BLaER1 (cell line): ENCODE measurements at regions not wholly inside any gene's neighbourhood (a gene's known extent, or its start where the extent isn't known, plus 50 kb on each side); places are given as distances from the start of the nearest gene placed in this dataset.
A peak's percentile ranks its signal among the peaks of the same experiment; 100 is the strongest.

ENCODE experiments used
- H3K27ac ChIP-seq: shearing (Covaris generic); formaldehyde crosslinking; 2 replicates; pipeline ENCODE4 v1.8.1; 2022
- H3K27me3 ChIP-seq: shearing (Covaris generic); formaldehyde crosslinking; 2 replicates; pipeline ENCODE4 v1.8.1; 2022
- H3K36me3 ChIP-seq: shearing (Covaris generic); formaldehyde crosslinking; 2 replicates; pipeline ENCODE4 v1.8.1; 2022
- H3K4me1 ChIP-seq: shearing (Covaris generic); formaldehyde crosslinking; 2 replicates; pipeline ENCODE4 v1.8.1; 2022
- H3K4me2 ChIP-seq: shearing (Covaris generic); formaldehyde crosslinking; 2 replicates; pipeline ENCODE4 v1.8.1; 2022
- H3K4me3 ChIP-seq: shearing (Covaris generic); formaldehyde crosslinking; 2 replicates; pipeline ENCODE4 v1.8.1; 2022
- H3K9ac ChIP-seq: shearing (Covaris generic); formaldehyde crosslinking; 2 replicates; pipeline ENCODE4 v1.8.1; 2022
- H3K9me3 ChIP-seq: shearing (Covaris generic); formaldehyde crosslinking; 2 replicates; pipeline ENCODE4 v1.8.1; 2022
- H4K20me1 ChIP-seq: shearing (Covaris generic); formaldehyde crosslinking; 2 replicates; pipeline ENCODE4 v1.8.1; 2022
- Cebpa-rat ChIP-seq: shearing (Covaris generic); IDR thresholded peaks from 2 replicates; pipeline ENCODE4 v1.8.1; 2022

DNA sequence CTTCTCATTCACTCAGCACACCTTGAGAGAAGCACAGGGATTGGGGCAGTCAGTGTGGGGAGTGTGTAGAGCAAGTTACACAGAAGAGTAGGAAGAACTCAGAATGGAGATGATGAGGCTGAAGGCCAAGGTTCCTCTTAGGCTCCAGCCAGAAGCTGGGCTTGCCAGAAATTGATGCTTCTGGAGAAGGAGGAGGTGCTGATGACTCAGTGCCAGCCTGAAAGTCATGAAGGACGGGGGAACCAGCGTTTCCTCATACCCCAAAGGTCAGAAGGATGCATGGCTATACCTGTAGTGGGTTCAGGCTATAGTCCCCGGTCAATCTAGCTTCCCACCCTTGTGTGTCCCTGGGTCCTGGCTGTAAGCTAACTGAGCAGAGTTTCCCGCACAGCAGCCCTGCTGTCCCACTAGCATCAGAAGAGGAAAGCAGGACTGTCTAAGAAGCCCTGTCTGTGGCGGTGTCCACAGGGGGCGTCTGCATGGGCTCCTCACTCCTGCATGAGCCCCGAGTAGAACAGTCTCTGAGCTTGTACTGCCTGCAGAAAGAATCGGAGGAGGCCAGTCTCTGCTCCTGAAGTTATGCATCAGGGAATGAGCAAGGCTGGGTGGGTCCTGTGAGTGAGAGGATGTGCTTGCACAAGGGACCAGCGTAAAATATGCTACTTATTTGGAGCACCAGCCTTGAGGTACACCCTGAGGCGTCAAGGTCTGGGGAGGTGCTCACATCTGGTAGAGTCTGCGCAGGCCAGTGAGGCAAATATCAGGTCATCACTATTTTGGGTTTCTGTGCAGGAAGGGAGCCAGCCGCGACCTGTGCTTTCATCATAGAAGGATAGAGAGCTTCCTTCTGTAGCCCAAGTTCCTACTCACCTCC lies 148.5 kb downstream of the MRPL14 start:
- H3K4me2 ChIP-seq: no peak overlapping the region
- no peaks in the 10 kb centered on the region for H3K4me1 ChIP-seq
- peaks cover 10% of the 10 kb centered on the region for H3K9me3 ChIP-seq
- H3K9ac ChIP-seq: no peak overlapping the region
- H3K27ac ChIP-seq: no peak overlapping the region
- no peak overlapping the region for H3K4me3 ChIP-seq
- no peaks in the 10 kb centered on the region for H4K20me1 ChIP-seq
- no peaks in the 10 kb centered on the region for H3K27me3 ChIP-seq
- no peak for TF ChIP-seq Cebpa-rat
- no peaks in the 10 kb centered on the region for H3K36me3 ChIP-seq

GRCh38 chr6:43977404-43978111 lies 149.7 kb downstream of the MRPL14 start:
- Histone ChIP-seq H3K9ac (no peak overlapping the region), H4K20me1 (no peaks in the 10 kb centered on the region), H3K9me3 (peaks cover 10% of the 10 kb centered on the region), H3K27ac (no peak overlapping the region), H3K36me3 (no peaks in the 10 kb centered on the region), H3K4me2 (no peak overlapping the region), H3K4me1 (peaks cover 4% of the 10 kb centered on the region; the same call in 1 of the 2 replicates), H3K27me3 (no peaks in the 10 kb centered on the region), H3K4me3 (no peak overlapping the region)
- no peak for TF ChIP-seq Cebpa-rat

DNA sequence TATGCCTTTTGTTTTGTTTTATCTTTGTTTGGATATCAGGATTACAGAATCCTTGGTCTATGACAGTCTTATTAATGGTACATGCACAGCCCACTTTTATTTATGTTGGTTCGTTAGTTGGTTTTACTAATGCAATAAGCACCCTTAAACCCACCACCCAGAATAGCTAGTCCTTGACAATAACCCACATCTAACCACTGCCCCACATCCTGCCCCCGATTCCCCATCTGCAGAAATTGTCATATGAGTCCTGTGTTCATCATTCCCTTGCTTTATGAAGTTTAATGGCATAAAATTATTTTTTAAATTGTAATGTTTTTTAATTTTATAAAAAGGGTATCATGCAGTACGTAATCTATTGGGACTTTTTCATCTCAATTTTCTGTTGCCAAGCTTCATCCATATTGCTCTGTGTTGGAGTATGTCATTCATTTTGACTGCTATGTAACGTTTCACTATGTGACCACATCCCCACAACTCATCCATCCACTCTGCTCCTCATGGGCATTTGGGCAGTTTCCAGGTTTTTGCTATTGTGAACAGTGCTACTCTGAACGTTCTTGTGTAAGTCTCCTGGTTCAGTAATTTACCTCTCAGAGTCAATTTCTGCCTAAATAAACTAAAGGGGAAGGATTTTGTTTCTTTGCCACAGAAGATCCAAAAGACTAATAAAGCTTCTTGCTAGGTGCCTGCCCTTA lies 150.4 kb downstream of the MRPL14 start:
- Histone ChIP-seq H3K27me3 (no peaks in the 10 kb centered on the region), H3K9ac (no peak overlapping the region), H4K20me1 (no peaks in the 10 kb centered on the region), H3K4me3 (no peak overlapping the region), H3K27ac (no peak overlapping the region), H3K4me2 (no peak overlapping the region), H3K36me3 (no peaks in the 10 kb centered on the region), H3K4me1 (peaks cover 11% of the 10 kb centered on the region), H3K9me3 (peaks cover 10% of the 10 kb centered on the region)
- no peak for TF ChIP-seq Cebpa-rat

- Histone ChIP-seq H3K9ac (no peak overlapping the region), H3K27me3 (no peaks in the 10 kb centered on the region), H4K20me1 (no peaks in the 10 kb centered on the region), H3K4me3 (no peak overlapping the region), H3K4me2 (no peak overlapping the region), H3K9me3 (peaks cover 10% of the 10 kb centered on the region), H3K27ac (no peak overlapping the region), H3K36me3 (no peaks in the 10 kb centered on the region), H3K4me1 (peaks cover 11% of the 10 kb centered on the region)
- no peak for TF ChIP-seq Cebpa-rat
Measured at GRCh38 chr6:43974643-43975230, 152.5 kb downstream of the MRPL14 start.

DNA sequence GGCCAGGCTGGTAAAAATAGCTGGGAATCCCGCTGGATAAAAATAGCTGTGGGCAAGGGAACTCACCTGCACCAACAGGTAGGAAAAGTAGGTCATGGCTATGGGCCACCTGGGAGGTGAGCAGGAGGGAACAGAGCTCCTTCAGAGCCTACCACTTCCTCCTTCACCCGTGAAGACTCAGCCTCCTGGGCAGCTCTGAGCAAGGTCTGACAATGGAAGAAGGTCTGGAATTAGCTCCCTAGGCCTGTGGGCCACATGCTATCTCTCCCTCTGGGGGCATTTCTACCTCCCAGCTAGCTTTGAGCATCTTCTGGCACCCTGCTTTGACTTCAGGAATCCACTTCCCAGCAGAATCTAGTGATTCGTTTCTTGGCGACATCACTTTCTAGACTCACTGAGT lies 153.9 kb downstream of the MRPL14 start:
- no peak overlapping the region for H3K27ac ChIP-seq
- no peak overlapping the region for H3K4me2 ChIP-seq
- no peaks in the 10 kb centered on the region for H4K20me1 ChIP-seq
- no peaks in the 10 kb centered on the region for H3K36me3 ChIP-seq
- no peaks in the 10 kb centered on the region for H3K27me3 ChIP-seq
- peaks cover 11% of the 10 kb centered on the region for H3K4me1 ChIP-seq
- no peak overlapping the region for H3K4me3 ChIP-seq
- H3K9me3 ChIP-seq: peaks cover 10% of the 10 kb centered on the region
- no peak overlapping the region for H3K9ac ChIP-seq
- TF ChIP-seq Cebpa-rat: no peak

GRCh38 chr6:43972913-43973300 lies 154.3 kb downstream of the MRPL14 start:
- Histone ChIP-seq H3K27ac (no peak overlapping the region), H3K9me3 (peaks cover 10% of the 10 kb centered on the region), H4K20me1 (no peaks in the 10 kb centered on the region), H3K27me3 (no peaks in the 10 kb centered on the region), H3K9ac (no peak overlapping the region), H3K4me1 (peaks cover 11% of the 10 kb centered on the region), H3K4me3 (no peak overlapping the region), H3K36me3 (no peaks in the 10 kb centered on the region), H3K4me2 (no peak overlapping the region)
- TF ChIP-seq Cebpa-rat: no peak

GRCh38 chr6:43972179-43972912 lies 154.9 kb downstream of the MRPL14 start:
- Histone ChIP-seq H3K4me1 (peaks cover 11% of the 10 kb centered on the region), H3K36me3 (no peaks in the 10 kb centered on the region), H3K4me3 (no peak overlapping the region), H4K20me1 (no peaks in the 10 kb centered on the region), H3K9me3 (peaks cover 10% of the 10 kb centered on the region), H3K27me3 (no peaks in the 10 kb centered on the region), H3K4me2 (peak overlapping the region; percentile 27), H3K27ac (no peak overlapping the region), H3K9ac (no peak overlapping the region)
- no peak for TF ChIP-seq Cebpa-rat

DNA sequence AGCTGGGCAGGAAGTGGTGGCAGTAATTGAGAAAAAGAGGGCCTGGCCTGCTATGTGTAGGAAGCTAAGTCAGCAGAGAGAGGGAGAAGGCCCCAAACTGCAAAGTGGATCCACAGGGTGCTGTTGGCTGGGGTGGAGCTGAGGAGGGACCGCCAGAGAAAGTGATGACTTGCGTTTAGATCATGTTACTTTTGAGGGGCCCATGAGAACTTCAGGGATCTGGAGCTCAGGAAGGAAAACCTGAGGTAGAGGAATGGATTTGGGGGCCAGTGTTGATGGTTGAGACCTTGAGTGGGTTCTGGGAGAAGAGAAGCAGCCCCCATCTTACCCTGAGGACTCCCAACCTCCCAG lies 155.5 kb downstream of the MRPL14 start:
- Histone ChIP-seq H3K4me2 (no peak overlapping the region), H3K27me3 (no peaks in the 10 kb centered on the region), H3K36me3 (no peaks in the 10 kb centered on the region), H3K4me3 (no peak overlapping the region), H4K20me1 (no peaks in the 10 kb centered on the region), H3K9me3 (peaks cover 10% of the 10 kb centered on the region), H3K27ac (no peak overlapping the region), H3K4me1 (peaks cover 11% of the 10 kb centered on the region), H3K9ac (no peak overlapping the region)
- TF ChIP-seq Cebpa-rat: no peak

DNA sequence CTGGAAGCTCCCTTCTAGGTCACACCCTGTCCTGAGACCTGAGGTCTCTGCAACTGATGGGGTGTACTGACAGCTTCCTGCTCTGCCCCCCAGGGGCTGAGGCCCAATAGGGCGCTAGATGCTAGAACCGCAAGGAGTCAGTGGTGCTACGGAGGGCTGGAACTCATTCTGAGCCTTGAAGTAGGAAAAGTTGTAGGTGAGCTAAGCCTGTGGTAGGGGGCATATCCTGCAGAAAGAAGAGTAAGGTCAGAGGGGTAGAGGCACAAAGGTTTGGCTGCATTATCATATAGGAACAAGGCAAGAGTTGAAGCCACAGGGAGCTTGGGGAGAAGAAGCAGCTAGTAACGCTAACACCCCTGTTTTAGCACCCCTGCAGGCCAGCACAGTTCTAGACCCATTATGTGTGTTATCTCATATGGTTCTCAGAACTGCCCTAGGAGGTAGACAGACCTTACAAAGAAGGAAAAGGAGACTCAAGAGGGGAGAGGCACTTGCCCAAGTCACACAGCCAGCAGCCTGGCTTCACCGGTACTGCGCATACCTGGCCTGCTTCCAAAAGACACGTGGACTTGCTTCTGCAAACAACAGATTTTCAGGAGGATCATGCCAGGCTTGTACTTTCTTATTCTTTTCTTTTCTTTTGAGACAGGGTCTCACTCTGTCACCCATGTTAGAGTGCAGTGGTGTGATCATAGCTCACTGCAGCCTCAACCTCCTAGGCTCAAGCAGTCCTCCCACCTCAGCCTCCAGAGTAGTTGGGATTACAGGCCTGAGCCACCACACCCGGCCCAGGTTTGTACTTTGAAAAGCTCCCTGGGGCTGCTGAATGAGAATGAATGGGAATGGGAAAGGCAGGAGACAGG lies 156.1 kb downstream of the MRPL14 start:
- Histone ChIP-seq H3K36me3 (no peaks in the 10 kb centered on the region), H3K4me2 (no peak overlapping the region), H3K9ac (no peak overlapping the region), H3K4me3 (no peak overlapping the region), H3K27ac (no peak overlapping the region), H3K4me1 (peaks cover 11% of the 10 kb centered on the region), H3K27me3 (no peaks in the 10 kb centered on the region), H3K9me3 (peaks cover 6% of the 10 kb centered on the region), H4K20me1 (no peaks in the 10 kb centered on the region)
- TF ChIP-seq Cebpa-rat: no peak
